ENCODE measurements at regions not wholly inside any gene's neighbourhood (a gene's known extent, or its start where the extent isn't known, plus 50 kb on each side); places are given as distances from the start of the nearest gene placed in this dataset.
A peak's percentile ranks its signal among the peaks of the same experiment; 100 is the strongest.

- ChIA-PET POLR2A (interaction anchor here (1.0 kb wide), 1 partner anchor 27 kb away, joined by 7 read pairs; no protein-coding TSS in a partner anchor), CTCF (no interaction called here)
- intact Hi-C loops (cut with DNase I, micrococcal nuclease), result loop anchor here (2.0 to 10.0 kb wide), 6 partner anchors 108 to 1302 kb away; partner anchors contain the start of genes E2F3 (in 1 of the 2) and SOX4 (in 1 of the 2)
- Histone ChIP-seq H3K4me1 (ENCODE audit: insufficient read depth, low read length) (peaks cover 11% of the 10 kb centered on the region), H3K27ac (ENCODE audit: low read depth in 1 of 2, low read length in 2 of 2) (no peak overlapping the region), H3K9me3 (ENCODE audit: control insufficient read depth in 1 of 2, insufficient read depth in 1 of 2, low read length in 2 of 2) (no peaks in the 10 kb centered on the region), H3K36me3 (ENCODE audit: insufficient read depth, low read length) (no peaks in the 10 kb centered on the region), H3K27me3 (ENCODE audit: control insufficient read depth in 1 of 2, insufficient read depth in 2 of 2, low read length in 2 of 2) (no peaks in the 10 kb centered on the region), H3K4me3 (ENCODE audit: low read length) (no peak overlapping the region)
- ATAC-seq (ENCODE audit: poor library complexity), result peak; percentile 55
- Mint-ChIP-seq H3K4me3 (no peak overlapping the region), H3K4me1 (ENCODE audit: low read depth) (peaks cover 20% of the 10 kb centered on the region), H3K9me3 (no peaks in the 10 kb centered on the region), H3K36me3 (ENCODE audit: low read depth) (no peaks in the 10 kb centered on the region), H3K27me3 (no peaks in the 10 kb centered on the region), H3K27ac (no peak overlapping the region)
- TF ChIP-seq CTCF (IDR thresholded peaks at IDR 0.05), result no peak
- peak in 4 of 14 experiments; percentile 8 to 21 (median 13) for DNase-seq
These were observed 80.6 kb upstream of the MBOAT1 start for GRCh38 chr6:20292905-20293304.

- H3K4me1 Mint-ChIP-seq (ENCODE audit: low read depth), result no peaks in the 10 kb centered on the region
- ATAC-seq (ENCODE audit: poor library complexity) (no peak), DNase-seq (no peak)
- intact Hi-C loops (cut with DNase I, micrococcal nuclease), result no loop called here
- POLR2A ChIA-PET, result interaction anchor here (1.3 kb wide), 1 partner anchor 19 kb away, joined by 8 read pairs; no protein-coding TSS in a partner anchor
- TF ChIP-seq CTCF (IDR thresholded peaks at IDR 0.05), result no peak
- H3K9me3 Mint-ChIP-seq, result no peaks in the 10 kb centered on the region
- H3K36me3 Mint-ChIP-seq (ENCODE audit: low read depth), result no peaks in the 10 kb centered on the region
- no peak overlapping the region for H3K27ac Mint-ChIP-seq
- H3K4me3 ChIP-seq (ENCODE audit: low read length), result no peak overlapping the region
- no peaks in the 10 kb centered on the region for H3K9me3 ChIP-seq (ENCODE audit: control insufficient read depth in 1 of 2, insufficient read depth in 1 of 2, low read length in 2 of 2)
- H3K27ac ChIP-seq (ENCODE audit: low read depth in 1 of 2, low read length in 2 of 2), result no peak overlapping the region
- H3K4me3 Mint-ChIP-seq, result no peak overlapping the region
- no peaks in the 10 kb centered on the region for H3K27me3 Mint-ChIP-seq
- H3K4me1 ChIP-seq (ENCODE audit: insufficient read depth, low read length), result no peaks in the 10 kb centered on the region
- CTCF ChIA-PET, result no interaction called here
- H3K36me3 ChIP-seq (ENCODE audit: insufficient read depth, low read length), result no peaks in the 10 kb centered on the region
- no peaks in the 10 kb centered on the region for H3K27me3 ChIP-seq (ENCODE audit: control insufficient read depth in 1 of 2, insufficient read depth in 2 of 2, low read length in 2 of 2)
These were observed 89.0 kb upstream of the MBOAT1 start for GRCh38 chr6:20301256-20301655.

GRCh38 chr6:20302168-20302567 is 89.9 kb upstream of the MBOAT1 start:
- POLR2A ChIA-PET, result interaction anchor here (1.3 to 1.5 kb wide), 2 partner anchors 18 to 64 kb away, joined by 5 to 8 read pairs; no protein-coding TSS in a partner anchor

More at GRCh38 chr6:20302168-20302567, 89.9 kb upstream of the MBOAT1 start:
- no peak for DNase-seq
- Mint-ChIP-seq H3K4me3 (no peak overlapping the region), H3K27ac (no peak overlapping the region), H3K27me3 (no peaks in the 10 kb centered on the region), H3K9me3 (no peaks in the 10 kb centered on the region), H3K4me1 (ENCODE audit: low read depth) (no peaks in the 10 kb centered on the region), H3K36me3 (ENCODE audit: low read depth) (no peaks in the 10 kb centered on the region)
- no peak for ATAC-seq (ENCODE audit: poor library complexity)
- Histone ChIP-seq H3K4me1 (ENCODE audit: insufficient read depth, low read length) (no peaks in the 10 kb centered on the region), H3K27me3 (ENCODE audit: control insufficient read depth in 1 of 2, insufficient read depth in 2 of 2, low read length in 2 of 2) (no peaks in the 10 kb centered on the region), H3K27ac (ENCODE audit: low read depth in 1 of 2, low read length in 2 of 2) (no peak overlapping the region), H3K36me3 (ENCODE audit: insufficient read depth, low read length) (no peaks in the 10 kb centered on the region), H3K9me3 (ENCODE audit: control insufficient read depth in 1 of 2, insufficient read depth in 1 of 2, low read length in 2 of 2) (no peaks in the 10 kb centered on the region), H3K4me3 (ENCODE audit: low read length) (no peak overlapping the region)
- intact Hi-C loops (cut with DNase I, micrococcal nuclease), result no loop called here
- CTCF ChIA-PET, result no interaction called here
- TF ChIP-seq CTCF (IDR thresholded peaks at IDR 0.05), result no peak
